A549 (cell line): ENCODE measurements at regions not wholly inside any gene's neighbourhood (a gene's known extent, or its start where the extent isn't known, plus 50 kb on each side); places are given as distances from the start of the nearest gene placed in this dataset.
A peak's percentile ranks its signal among the peaks of the same experiment; 100 is the strongest.

ENCODE experiments used
- ATAC-seq, 2 experiments: fragments of 200-7000 bp in 1 of 2; fragments of >200 bp in 1 of 2; cut with Nextera tagmentation in 1 of 2; cut with Tn5 transposase in 1 of 2; 3 replicates each; pipeline versions ENCODE4 v1.8.0 to v1.9.1; 2018 to 2020; ENCODE audit warnings: mild to moderate bottlenecking in 1 of 2, moderate library complexity in 1 of 2
- CTCF ChIA-PET: fragments of 300-600 bp; sonication (Branson Sonifier 250); formaldehyde crosslinking; extraction: SDS; loops from one replicate; lab custom pipeline; 2021; ENCODE audit warnings: antibody characterized with exemption, inconsistent platforms; lab: Yijun Ruan, JAX
- POLR2A ChIA-PET: fragments of 350-600 bp; formaldehyde crosslinking; extraction: SDS; loops from one replicate; lab custom pipeline; 2021; ENCODE audit warnings: antibody characterized with exemption, inconsistent platforms; lab: Yijun Ruan, JAX
- DNase-seq, 2 experiments: peaks; one replicate each; pipeline versions ENCODE4 v3.0.0 to v3.0.0-alpha.2; 2011 to 2016; ENCODE audit warnings: low read depth in 1 of 2, low spot score in 1 of 2
- FAIRE-seq: peaks from 2 replicates; lab custom pipeline; 2011; peaks lifted over from hg19 to GRCh38; lab: Jason Lieb, UNC
- H3K27ac ChIP-seq, 2 experiments: fragments of >200 bp; sonication (Bioruptor Twin); formaldehyde crosslinking; 3 replicates each; pipeline ENCODE4 v1.5.1; 2016 to 2017
- H3K4me1 ChIP-seq: fragments of >200 bp; sonication (Bioruptor Twin); formaldehyde crosslinking; 3 replicates; pipeline ENCODE4 v1.6.1; 2016
- H3K4me2 ChIP-seq: fragments of >200 bp; sonication (Bioruptor Twin); formaldehyde crosslinking; 3 replicates; pipeline ENCODE4 v1.6.1; 2016
- H3K4me3 ChIP-seq: fragments of >200 bp; sonication (Bioruptor Twin); formaldehyde crosslinking; 3 replicates; pipeline ENCODE4 v1.5.1; 2016
- H3K9me3 ChIP-seq: fragments of >200 bp; sonication (Bioruptor Twin); formaldehyde crosslinking; 3 replicates; pipeline ENCODE4 v1.6.1; 2016
- BCL3 ChIP-seq: fragments of >200 bp; sonication (Bioruptor Twin); formaldehyde crosslinking; IDR thresholded peaks from 3 replicates; pipeline ENCODE4 v1.6.1; 2016
- BHLHE40 ChIP-seq: IDR thresholded peaks from 2 replicates; pipeline ENCODE4 v1.6.1; 2012; ENCODE audit warnings: low read depth, low read length, inconsistent platforms
- CBX2 ChIP-seq: fragments of 200-600 bp; sonication (generic); IDR thresholded peaks from 2 replicates; pipeline ENCODE4 v1.6.1; 2016; ENCODE audit warnings: low read depth, mild to moderate bottlenecking, borderline replicate concordance
- CTCF ChIP-seq: fragments of >200 bp; sonication (Bioruptor Twin); formaldehyde crosslinking; IDR thresholded peaks from 3 replicates; pipeline ENCODE4 v1.5.1; 2016
- EHF ChIP-seq: fragments of 250-450 bp; sonication (Bioruptor Pico); IDR thresholded peaks from 2 replicates; pipeline ENCODE4 v1.5.0; 2020; ENCODE audit warnings: mild to moderate bottlenecking
- ESRRA ChIP-seq: fragments of 150-350 bp; IDR thresholded peaks from 2 replicates; pipeline ENCODE4 v1.6.1; 2014; ENCODE audit warnings: mild to moderate bottlenecking, low read length, borderline replicate concordance
- FOXS1 ChIP-seq: fragments of 250-450 bp; sonication (Bioruptor Pico); IDR thresholded peaks from 2 replicates; pipeline ENCODE4 v1.5.0; 2020; ENCODE audit warnings: mild to moderate bottlenecking, moderate library complexity
- GATA3 ChIP-seq: IDR thresholded peaks from 2 replicates; pipeline ENCODE4 v1.6.1; 2012; ENCODE audit warnings: borderline replicate concordance
- HES2 ChIP-seq: fragments of >200 bp; sonication (Bioruptor Twin); formaldehyde crosslinking; IDR thresholded peaks from 2 replicates; pipeline ENCODE4 v1.6.1; 2016
- KDM1A ChIP-seq: fragments of 200-600 bp; sonication (generic); IDR thresholded peaks from 2 replicates; pipeline ENCODE4 v1.6.1; 2016; ENCODE audit warnings: low read depth, mild to moderate bottlenecking
- MAX ChIP-seq: IDR thresholded peaks from 2 replicates; pipeline ENCODE4 v1.6.1; 2012
- MAZ ChIP-seq: fragments of 150-350 bp; IDR thresholded peaks from 2 replicates; pipeline ENCODE4 v1.6.1; 2014; ENCODE audit warnings: antibody characterized with exemption, low read depth, low read length, borderline replicate concordance
- NFE2L2 ChIP-seq: fragments of 150-350 bp; conservative IDR thresholded peaks from 2 replicates; pipeline ENCODE4 v1.6.1; 2014; ENCODE audit warnings: low read length
- NPAS2 ChIP-seq: fragments of 250-450 bp; sonication (Bioruptor Pico); IDR thresholded peaks from 2 replicates; pipeline ENCODE4 v1.8.0; 2022; ENCODE audit warnings: mild to moderate bottlenecking, moderate library complexity, borderline replicate concordance
- RAD21 ChIP-seq, 2 experiments: fragments of >200 bp in 1 of 2; sonication (Bioruptor Twin) in 1 of 2; formaldehyde crosslinking in 1 of 2; IDR thresholded peaks in 1 of 2; conservative IDR thresholded peaks in 1 of 2; 2 replicates in 1 of 2; 3 replicates in 1 of 2; pipeline ENCODE4 v1.6.1; 2012 to 2018; ENCODE audit warnings: inconsistent platforms in 1 of 2
- RARB ChIP-seq: fragments of 250-450 bp; sonication (Bioruptor Pico); IDR thresholded peaks from 2 replicates; pipeline ENCODE4 v1.8.0; 2021; ENCODE audit warnings: mild to moderate bottlenecking, moderate library complexity
- RCOR1 ChIP-seq: fragments of 150-350 bp; IDR thresholded peaks from 2 replicates; pipeline ENCODE4 v1.6.1; 2014; ENCODE audit warnings: antibody characterized with exemption, low read length, low read depth
- RNF2 ChIP-seq: fragments of 200-600 bp; sonication (generic); IDR thresholded peaks from 2 replicates; pipeline ENCODE4 v1.6.1; 2016; ENCODE audit warnings: low read depth, mild to moderate bottlenecking, antibody characterized with exemption, moderate library complexity, borderline replicate concordance
- SMC3 ChIP-seq: fragments of >200 bp; sonication (Bioruptor Twin); formaldehyde crosslinking; IDR thresholded peaks from 3 replicates; pipeline ENCODE4 v1.6.1; 2018; ENCODE audit warnings: inconsistent platforms
- ZFP36 ChIP-seq: fragments of 450-650 bp; IDR thresholded peaks from 2 replicates; pipeline ENCODE4 v1.6.1; 2014; ENCODE audit warnings: borderline replicate concordance; ENCODE audit not compliant: partially characterized antibody
- ZSCAN20 ChIP-seq: fragments of 250-450 bp; sonication (Bioruptor Pico); IDR thresholded peaks from 2 replicates; pipeline ENCODE4 v1.8.0; 2022; ENCODE audit warnings: mild to moderate bottlenecking, moderate library complexity
- WGBS: methylation state at CpG from one replicate; pipeline ENCODE4 v1.1.6; 2017; ENCODE audit errors: missing lambda C conversion rate; 5-methylcytosine and 5-hydroxymethylcytosine counted together
- TF ChIP-seq, protein P1 (sequence below): fragments of 200-600 bp; sonication (generic); IDR thresholded peaks from 2 replicates; pipeline ENCODE4 v1.6.1; 2016; ENCODE audit warnings: antibody characterized with exemption, mild to moderate bottlenecking, moderate library complexity

DNA sequence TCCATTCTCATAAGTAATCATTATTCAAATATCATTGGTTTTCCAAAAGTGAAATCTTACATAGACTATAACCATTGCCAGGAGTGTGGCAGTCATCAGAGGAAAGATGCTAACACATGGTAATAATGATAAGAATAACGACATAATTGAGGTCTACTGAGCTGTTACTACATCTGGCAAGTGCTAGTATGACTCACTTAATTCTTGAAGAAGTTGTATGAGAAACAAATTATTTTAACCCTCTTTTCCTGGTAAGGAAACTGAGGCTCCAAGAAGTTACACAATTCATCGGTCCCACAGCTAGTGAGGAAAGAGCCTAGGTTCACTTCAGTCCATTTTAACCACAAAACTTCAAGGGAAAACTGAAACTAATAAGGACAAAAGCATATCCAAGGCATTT, 335.6 kb upstream of the BTBD3 start:
- no peak overlapping the region for H3K4me2 ChIP-seq
- TF ChIP-seq CTCF (no peak), GATA3 (no peak), ZSCAN20 (CRISPR knock-in tag) (no peak), RCOR1 (no peak), FOXS1 (CRISPR knock-in tag) (no peak), ESRRA (no peak), MAZ (no peak)
- ChIA-PET POLR2A (no interaction called here), CTCF (no interaction called here)
- ATAC-seq, result no peak
- H3K27ac ChIP-seq, result no peak overlapping the region
- peaks cover 10% of the 10 kb centered on the region; the same call in 1 of the 3 replicates for H3K9me3 ChIP-seq
- no peaks in the 10 kb centered on the region for H3K4me1 ChIP-seq
- 7% methylated on average over 2 of the region's 2 CpGs for WGBS
- FAIRE-seq, result no peak
- no peak overlapping the region for H3K4me3 ChIP-seq
- DNase-seq, result no peak

DNA sequence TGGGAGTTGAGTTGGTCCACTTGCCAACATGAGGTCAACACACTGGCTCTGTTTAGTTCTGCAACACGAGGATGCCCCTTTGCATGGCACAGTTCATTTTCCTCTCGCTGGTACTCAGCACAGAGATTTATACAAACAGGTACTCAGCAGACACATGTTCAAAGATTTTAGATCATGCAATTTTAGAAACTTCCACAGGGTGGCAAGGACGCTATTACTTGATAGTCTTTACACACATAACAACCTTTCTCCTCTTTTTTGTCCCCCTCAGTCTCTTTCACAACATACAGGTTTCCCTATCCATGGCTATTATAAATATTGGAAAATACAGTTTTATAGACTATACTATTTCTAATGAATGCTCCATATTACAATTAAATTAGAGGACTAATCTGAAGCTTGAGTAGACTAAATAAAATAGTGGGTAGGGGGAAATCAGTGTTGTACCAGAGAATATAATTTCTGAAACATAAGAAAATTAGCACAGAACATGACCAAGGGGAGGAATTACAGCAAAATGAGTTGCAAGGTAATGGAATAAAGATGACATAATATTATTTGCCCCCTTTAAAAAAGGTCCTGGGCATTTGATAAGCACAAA, 331.8 kb upstream of the BTBD3 start:
- ChIA-PET POLR2A (no interaction called here), CTCF (interaction anchor here (0.6 to 1.9 kb wide), 7 partner anchors 11 to 904 kb away, joined by 3 to 6 read pairs (median 3); no protein-coding TSS in a partner anchor)
- no peak overlapping the region for H3K27ac ChIP-seq
- ATAC-seq, result peak; percentile 83 to 84
- 0% methylated on average over 3 of the region's 3 CpGs for WGBS
- TF ChIP-seq ZSCAN20 (CRISPR knock-in tag) (no peak), SMC3 (peak; percentile 39), EHF (CRISPR knock-in tag) (no peak), RARB (CRISPR knock-in tag) (no peak), RAD21 (conservative IDR thresholded peaks at IDR 0.05 in 1 of 2, IDR thresholded peaks at IDR 0.05 in 1 of 2) (peak in 1 of 2 experiments; percentile 47; a peak in 4 of 5 replicates), ESRRA (no peak), NFE2L2 (no peak), RNF2 (no peak), FOXS1 (CRISPR knock-in tag) (no peak), CTCF (peak; percentile 39; the same call in 2 of the 3 replicates), CBX2 (no peak), BCL3 (no peak), HES2 (no peak), KDM1A (no peak), MAX (no peak), NPAS2 (CRISPR knock-in tag) (no peak), ZFP36 (no peak), BHLHE40 (no peak)
- TF ChIP-seq, protein P1, sequence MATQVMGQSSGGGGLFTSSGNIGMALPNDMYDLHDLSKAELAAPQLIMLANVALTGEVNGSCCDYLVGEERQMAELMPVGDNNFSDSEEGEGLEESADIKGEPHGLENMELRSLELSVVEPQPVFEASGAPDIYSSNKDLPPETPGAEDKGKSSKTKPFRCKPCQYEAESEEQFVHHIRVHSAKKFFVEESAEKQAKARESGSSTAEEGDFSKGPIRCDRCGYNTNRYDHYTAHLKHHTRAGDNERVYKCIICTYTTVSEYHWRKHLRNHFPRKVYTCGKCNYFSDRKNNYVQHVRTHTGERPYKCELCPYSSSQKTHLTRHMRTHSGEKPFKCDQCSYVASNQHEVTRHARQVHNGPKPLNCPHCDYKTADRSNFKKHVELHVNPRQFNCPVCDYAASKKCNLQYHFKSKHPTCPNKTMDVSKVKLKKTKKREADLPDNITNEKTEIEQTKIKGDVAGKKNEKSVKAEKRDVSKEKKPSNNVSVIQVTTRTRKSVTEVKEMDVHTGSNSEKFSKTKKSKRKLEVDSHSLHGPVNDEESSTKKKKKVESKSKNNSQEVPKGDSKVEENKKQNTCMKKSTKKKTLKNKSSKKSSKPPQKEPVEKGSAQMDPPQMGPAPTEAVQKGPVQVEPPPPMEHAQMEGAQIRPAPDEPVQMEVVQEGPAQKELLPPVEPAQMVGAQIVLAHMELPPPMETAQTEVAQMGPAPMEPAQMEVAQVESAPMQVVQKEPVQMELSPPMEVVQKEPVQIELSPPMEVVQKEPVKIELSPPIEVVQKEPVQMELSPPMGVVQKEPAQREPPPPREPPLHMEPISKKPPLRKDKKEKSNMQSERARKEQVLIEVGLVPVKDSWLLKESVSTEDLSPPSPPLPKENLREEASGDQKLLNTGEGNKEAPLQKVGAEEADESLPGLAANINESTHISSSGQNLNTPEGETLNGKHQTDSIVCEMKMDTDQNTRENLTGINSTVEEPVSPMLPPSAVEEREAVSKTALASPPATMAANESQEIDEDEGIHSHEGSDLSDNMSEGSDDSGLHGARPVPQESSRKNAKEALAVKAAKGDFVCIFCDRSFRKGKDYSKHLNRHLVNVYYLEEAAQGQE, result no peak
- H3K4me3 ChIP-seq, result no peak overlapping the region
- no peak overlapping the region for H3K4me2 ChIP-seq
- H3K9me3 ChIP-seq, result 0 out of 3 replicates have a peak, but pooled peaks cover 4% of the 10 kb centered on the region
- H3K4me1 ChIP-seq, result no peaks in the 10 kb centered on the region
- no peak for FAIRE-seq
- peak in 1 of 2 experiments; percentile 32 for DNase-seq
